ENCODE measurements at regions not wholly inside any gene's neighbourhood (a gene's known extent, or its start where the extent isn't known, plus 50 kb on each side); places are given as distances from the start of the nearest gene placed in this dataset.

GRCh38 chr1:238501290-238501689 is 610.6 kb upstream of the ZP4 start:
- no peak for FAIRE-seq
- Histone ChIP-seq H4K20me1 (replicated peaks; ENCODE audit: control insufficient read depth, extremely low read depth, insufficient read depth, low read length) (no peaks in the 10 kb centered on the region), H3K9me1 (replicated peaks; ENCODE audit: control insufficient read depth, extremely low read depth, insufficient read depth, low read length) (no peaks in the 10 kb centered on the region), H3K9ac (replicated peaks; ENCODE audit: extremely low read depth, insufficient read depth, low read length) (no peak overlapping the region), H3K27me3 (ENCODE audit: control insufficient read depth in 2 of 2, insufficient read depth in 2 of 2, low read length in 2 of 2) (no peaks in the 10 kb centered on the region), H3K4me2 (ENCODE audit: insufficient read depth, low read length) (no peak overlapping the region), H3K4me1 (ENCODE audit: control insufficient read depth, extremely low read depth, insufficient read depth, low read length) (no peaks in the 10 kb centered on the region), H3K4me3 (replicated peaks in 1 of 3; ENCODE audit: insufficient read depth in 1 of 3, low read depth in 1 of 3, low read length in 3 of 3) (no peak overlapping the region), H3K9me3 (replicated peaks; ENCODE audit: control insufficient read depth, insufficient read depth, low read length) (no peaks in the 10 kb centered on the region), H3K79me2 (ENCODE audit: control insufficient read depth, insufficient read depth, low read length) (no peaks in the 10 kb centered on the region), H2AFZ (ENCODE audit: low read depth, low read length) (no peak overlapping the region), H3K36me3 (ENCODE audit: control insufficient read depth in 2 of 2, extremely low read depth in 1 of 2, insufficient read depth in 2 of 2, low read length in 2 of 2) (no peaks in the 10 kb centered on the region), H3K27ac (ENCODE audit: insufficient read depth, low read depth, low read length) (no peak overlapping the region)
- no peak for DNase-seq (ENCODE audit: low read depth, low spot score)
- BruUV-seq (replicated peaks): no TSS peak
- TF ChIP-seq MYC (IDR thresholded peaks at IDR 0.05; ENCODE audit: low read depth, low read length) (no peak), CTCF (IDR thresholded peaks at IDR 0.05; ENCODE audit: extremely low read depth in 1 of 2, insufficient read depth in 1 of 2, low read depth in 1 of 2, low read length in 2 of 2) (no peak), GATA2 (IDR thresholded peaks at IDR 0.05; ENCODE audit: insufficient read depth, insufficient read length, low read depth, low read length) (no peak), JUN (IDR thresholded peaks at IDR 0.05; ENCODE audit: borderline replicate concordance, insufficient read depth, insufficient read length, low read depth) (no peak), MAX (IDR thresholded peaks at IDR 0.05; ENCODE audit: insufficient read depth, insufficient read length) (no peak), FOS (IDR thresholded peaks at IDR 0.05; ENCODE audit: borderline replicate concordance, insufficient read depth, low read length) (no peak), EZH2 (IDR thresholded peaks at IDR 0.05; ENCODE audit: borderline replicate concordance, low read depth, low read length, severe bottlenecking) (no peak), POLR2AphosphoS5 (IDR thresholded peaks at IDR 0.05; ENCODE audit: insufficient read depth, low read depth, low read length) (no peak), POLR2A (IDR thresholded peaks at IDR 0.05; ENCODE audit: low read depth, low read length) (no peak)
- ChIA-PET POLR2A (no interaction called here), CTCF (no interaction called here)
- dilution Hi-C loops (cut with MboI; ENCODE audit: extremely low pct_ligation_motif_present, low sequenced_read_pairs): no loop called here
- intact Hi-C loops (cut with micrococcal nuclease): no loop called here

Measured in endothelial cell of umbilical vein (primary cell).